ENCODE measurements at regions not wholly inside any gene's neighbourhood (a gene's known extent, or its start where the extent isn't known, plus 50 kb on each side); places are given as distances from the start of the nearest gene placed in this dataset.

- ATAC-seq (ENCODE audit: low FRiP score) = no peak
- no peak for TF ChIP-seq CTCF (IDR thresholded peaks at IDR 0.05)
- DNase-seq (ENCODE audit: low spot score) = no peak
Measured at GRCh38 chr16:75798714-75799113, 72.4 kb upstream of the CPHXL start.

GRCh38 chr16:75801307-75801706 lies 75.0 kb upstream of the CPHXL start:
- TF ChIP-seq CTCF (IDR thresholded peaks at IDR 0.05) = no peak
- ATAC-seq (ENCODE audit: low FRiP score) = no peak
- DNase-seq (ENCODE audit: low spot score) = no peak

- DNase-seq (ENCODE audit: low spot score) (no peak), ATAC-seq (ENCODE audit: low FRiP score) (no peak)
- TF ChIP-seq CTCF (IDR thresholded peaks at IDR 0.05) = no peak
Measured at GRCh38 chr16:75803753-75804152, 77.5 kb upstream of the CPHXL start.

GRCh38 chr16:75804368-75804767 lies 78.1 kb upstream of the CPHXL start:
- ATAC-seq (ENCODE audit: low FRiP score) (no peak), DNase-seq (ENCODE audit: low spot score) (no peak)
- TF ChIP-seq CTCF (IDR thresholded peaks at IDR 0.05) = no peak

- DNase-seq (ENCODE audit: low spot score) (no peak), ATAC-seq (ENCODE audit: low FRiP score) (no peak)
- TF ChIP-seq CTCF (IDR thresholded peaks at IDR 0.05) = no peak
Measured at GRCh38 chr16:75805946-75806345, 79.7 kb upstream of the CPHXL start.

GRCh38 chr16:75806487-75806886 lies 80.2 kb upstream of the CPHXL start:
- ATAC-seq (ENCODE audit: low FRiP score) (no peak), DNase-seq (ENCODE audit: low spot score) (no peak)
- no peak for TF ChIP-seq CTCF (IDR thresholded peaks at IDR 0.05)

GRCh38 chr16:75810342-75810741 lies 84.1 kb upstream of the CPHXL start:
- DNase-seq (ENCODE audit: low spot score) = no peak
- no peak for TF ChIP-seq CTCF (IDR thresholded peaks at IDR 0.05)
- no peak for ATAC-seq (ENCODE audit: low FRiP score)

Data from omental fat pad (tissue), 3 donors.